GM19240 (cell line): ENCODE measurements at regions not wholly inside any gene's neighbourhood (a gene's known extent, or its start where the extent isn't known, plus 50 kb on each side); places are given as distances from the start of the nearest gene placed in this dataset.
"Not testable (repeated sequence)": the region's sequence is repeated elsewhere in the genome, so short reads cannot be mapped to it uniquely, and the experiment has no call there.

Experiments
- DNase-seq: peaks from one replicate; pipeline ENCODE4 v3.0.0; 2011; ENCODE audit warnings: low spot score; ENCODE audit not compliant: insufficient read length

DNA sequence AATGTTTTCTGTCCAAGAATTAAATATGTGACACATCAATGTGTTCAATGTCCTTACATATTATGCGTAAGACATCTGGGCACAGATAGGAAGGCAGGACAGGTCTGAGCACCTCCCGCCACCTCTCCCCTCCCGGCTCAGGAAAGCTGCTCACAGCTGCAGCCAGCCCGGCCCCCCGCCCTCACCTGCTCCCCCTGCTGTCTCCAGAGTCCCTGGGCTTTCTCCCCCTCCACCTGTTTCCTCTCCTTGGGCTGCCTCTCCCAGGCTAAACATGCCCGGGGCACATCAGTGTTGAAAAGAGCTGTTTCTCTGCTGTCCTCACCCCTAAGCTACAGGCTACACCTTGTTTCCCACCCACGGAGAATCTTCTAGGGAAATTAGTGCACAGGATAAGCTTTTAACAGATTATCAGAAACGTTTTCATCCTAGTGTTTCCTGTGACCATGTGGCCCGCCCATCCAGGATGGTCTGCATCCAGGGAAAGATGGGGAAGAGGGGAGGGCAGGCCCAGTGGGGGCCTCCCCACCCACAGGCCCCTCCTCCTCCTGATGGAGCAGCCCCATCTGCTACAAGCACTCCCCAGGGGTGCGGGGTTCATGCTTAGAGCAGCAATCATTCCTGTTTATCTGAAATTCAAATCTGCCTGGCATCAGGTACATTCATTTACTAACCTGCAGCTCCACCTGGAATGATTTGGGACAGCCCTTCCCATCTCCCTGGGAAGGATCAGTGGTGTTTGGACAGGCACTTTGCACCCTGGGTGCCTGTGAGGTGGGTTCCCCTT, 273.8 kb upstream of the SFSWAP start:
- no peak for DNase-seq

GRCh38 chr12:131437706-131438492, 273.0 kb upstream of the SFSWAP start:
- no peak for DNase-seq

DNA sequence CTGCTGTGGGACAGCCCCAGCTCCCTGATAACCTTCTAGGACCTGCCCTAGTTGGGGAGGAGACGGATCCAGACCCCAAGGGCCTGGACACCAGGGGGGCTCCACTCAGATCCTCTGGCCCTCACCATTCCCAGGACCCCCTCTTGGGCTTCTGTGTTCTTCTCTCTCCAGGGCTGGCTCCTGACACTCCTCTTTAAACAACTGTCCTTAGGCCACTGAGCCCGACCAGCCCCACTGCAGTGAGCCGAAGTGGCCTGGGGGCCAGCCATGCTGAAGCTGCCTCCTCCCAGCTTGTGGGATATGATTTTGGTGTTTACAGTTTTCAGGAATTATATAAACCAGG, 272.4 kb upstream of the SFSWAP start:
- DNase-seq, result not testable (repeated sequence)

- no peak for DNase-seq
Observed at GRCh38 chr12:131438881-131439280, 272.0 kb upstream of the SFSWAP start.

- not testable (repeated sequence) for DNase-seq
Observed at GRCh38 chr12:131439752-131440151, 271.1 kb upstream of the SFSWAP start.

- DNase-seq, result not testable (repeated sequence)
Observed at GRCh38 chr12:131440209-131441059, 270.5 kb upstream of the SFSWAP start.

GRCh38 chr12:131441060-131441396, 269.9 kb upstream of the SFSWAP start:
- DNase-seq, result no peak

- DNase-seq, result no peak
Observed at GRCh38 chr12:131441638-131442336, 269.1 kb upstream of the SFSWAP start.

- no peak for DNase-seq
Observed at GRCh38 chr12:131442337-131442918, 268.5 kb upstream of the SFSWAP start.

DNA sequence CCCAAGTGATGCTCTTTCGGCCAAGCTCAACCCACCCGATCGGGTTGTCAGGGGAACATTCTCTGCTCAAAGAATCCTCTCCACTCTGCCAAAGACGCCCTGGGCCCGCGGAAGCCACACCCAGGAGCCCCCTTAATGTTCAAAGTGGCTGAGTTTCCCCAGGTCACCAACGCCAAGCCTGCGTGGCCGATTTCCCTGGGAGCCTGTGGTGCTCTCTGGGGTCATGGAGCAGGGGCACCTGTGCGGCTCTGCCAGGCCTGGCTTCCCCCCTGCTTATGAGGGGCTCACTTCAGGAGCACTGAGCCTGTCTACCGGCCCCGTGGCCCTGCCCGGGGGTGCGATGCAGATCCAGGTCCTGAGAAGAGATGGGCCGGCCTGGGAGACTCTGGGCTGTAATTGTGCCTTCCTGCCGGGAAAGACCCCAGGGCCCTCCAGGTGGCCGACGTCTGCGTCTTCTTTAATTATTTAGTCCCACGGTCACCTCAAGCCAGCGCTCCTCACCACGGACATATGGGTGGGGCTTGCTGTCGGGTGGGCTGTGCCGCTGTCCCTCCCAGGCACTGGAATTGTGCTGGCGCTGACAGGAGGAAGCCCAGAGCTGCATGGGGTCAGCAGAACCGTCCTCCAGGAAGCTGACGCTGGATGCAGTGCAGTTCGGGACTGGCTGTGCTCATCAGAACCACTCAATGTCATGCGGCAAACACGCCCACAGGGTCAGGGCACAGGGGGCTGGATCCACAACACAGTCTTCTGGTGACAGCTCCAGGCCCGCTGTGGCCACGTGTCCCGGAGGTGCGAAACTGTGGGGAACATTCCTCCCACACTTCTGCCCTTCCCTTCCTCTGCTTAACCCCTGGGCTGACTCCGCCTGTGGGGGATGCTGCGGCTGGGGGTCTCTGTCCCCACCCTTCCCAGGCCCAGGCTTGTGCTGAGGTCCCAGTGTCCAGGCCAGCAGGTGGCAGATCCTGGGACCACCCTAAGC, 267.6 kb upstream of the SFSWAP start:
- DNase-seq, result no peak

DNA sequence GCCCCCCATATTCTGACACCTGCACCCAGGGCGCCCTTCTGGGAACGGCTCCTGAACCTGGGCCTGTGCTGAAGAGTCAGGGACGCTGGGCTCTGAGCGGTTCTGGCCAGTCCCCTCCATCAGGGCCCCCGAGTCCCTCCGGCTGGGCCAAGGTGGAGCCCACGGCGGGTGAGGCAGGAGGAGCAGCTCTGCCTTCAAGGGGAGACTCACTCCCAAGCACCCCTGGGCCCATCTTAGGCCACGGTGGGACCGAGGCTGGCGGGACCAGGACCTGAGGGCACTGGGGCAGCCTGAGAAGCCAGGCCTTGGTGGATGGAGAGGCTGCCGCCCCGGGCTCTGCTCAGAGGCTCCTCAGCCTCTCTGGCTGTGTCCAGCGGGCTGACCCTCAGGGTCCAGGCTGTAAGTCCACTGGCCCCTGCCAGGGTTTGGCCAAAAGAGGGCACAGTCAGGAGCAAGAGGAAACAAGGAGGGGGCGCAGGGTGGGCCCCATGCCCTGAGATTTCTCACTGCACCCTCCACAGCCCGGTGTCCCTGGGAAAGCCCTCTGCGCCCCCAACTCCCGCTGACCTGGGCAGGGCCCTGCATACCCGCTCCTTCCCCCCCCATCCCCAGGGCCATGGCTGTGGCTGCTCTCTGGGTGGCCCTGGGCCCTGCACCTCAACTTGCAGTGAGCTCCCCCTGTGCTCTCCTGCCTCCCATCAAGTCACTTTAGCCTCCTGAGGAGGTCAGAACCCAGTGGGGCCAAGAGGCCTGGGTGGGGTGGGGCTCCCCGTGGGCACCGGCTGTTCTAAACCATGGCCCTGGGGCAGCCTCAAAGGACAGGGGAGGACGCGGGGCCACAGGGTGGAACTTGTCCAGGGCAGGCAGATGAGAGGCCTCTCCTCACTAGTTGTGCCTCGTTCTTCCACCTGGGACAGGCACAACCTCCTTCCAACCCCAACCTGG, 266.4 kb upstream of the SFSWAP start:
- no peak for DNase-seq

- no peak for DNase-seq
Observed at GRCh38 chr12:131445184-131445774, 265.6 kb upstream of the SFSWAP start.

DNA sequence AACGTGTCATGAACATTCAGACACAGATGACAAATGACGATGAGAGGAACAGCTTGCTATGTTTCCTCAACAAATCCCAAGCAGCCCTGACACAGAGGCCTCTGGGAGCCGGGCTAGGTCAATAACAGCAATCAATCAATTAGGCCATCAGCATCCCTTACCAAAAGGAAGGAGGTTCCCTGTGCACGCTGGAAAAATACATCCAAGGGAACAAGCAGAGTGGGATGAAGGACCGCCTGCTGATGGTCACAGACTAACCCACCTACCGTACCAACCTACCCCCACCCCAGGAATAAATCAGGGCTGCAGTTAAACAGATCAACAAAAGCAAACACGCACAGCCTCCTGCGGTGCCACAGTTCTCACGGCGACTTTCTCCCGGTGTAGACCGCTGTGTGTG, 265.1 kb upstream of the SFSWAP start:
- DNase-seq, result no peak

DNA sequence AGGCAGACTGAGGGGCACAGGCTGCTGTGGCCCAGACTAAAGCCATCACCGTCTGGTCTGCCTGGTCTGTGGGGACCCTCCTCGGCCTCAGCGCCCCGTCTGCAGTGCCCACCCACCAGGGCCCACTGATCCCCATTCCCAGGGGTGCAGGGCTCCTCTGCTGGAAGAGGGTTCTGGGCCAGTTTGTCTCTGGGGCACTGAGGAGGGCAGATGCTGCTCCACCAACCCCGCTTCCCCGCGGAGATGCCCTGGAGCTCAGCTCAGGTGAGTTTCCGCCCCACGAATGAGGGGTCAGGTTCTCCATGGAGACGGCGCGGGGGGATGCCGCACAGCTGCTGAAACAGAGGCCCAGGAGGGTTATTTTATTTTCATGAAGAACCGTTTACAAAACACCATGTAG, 263.3 kb upstream of the SFSWAP start:
- not testable (repeated sequence) for DNase-seq

DNA sequence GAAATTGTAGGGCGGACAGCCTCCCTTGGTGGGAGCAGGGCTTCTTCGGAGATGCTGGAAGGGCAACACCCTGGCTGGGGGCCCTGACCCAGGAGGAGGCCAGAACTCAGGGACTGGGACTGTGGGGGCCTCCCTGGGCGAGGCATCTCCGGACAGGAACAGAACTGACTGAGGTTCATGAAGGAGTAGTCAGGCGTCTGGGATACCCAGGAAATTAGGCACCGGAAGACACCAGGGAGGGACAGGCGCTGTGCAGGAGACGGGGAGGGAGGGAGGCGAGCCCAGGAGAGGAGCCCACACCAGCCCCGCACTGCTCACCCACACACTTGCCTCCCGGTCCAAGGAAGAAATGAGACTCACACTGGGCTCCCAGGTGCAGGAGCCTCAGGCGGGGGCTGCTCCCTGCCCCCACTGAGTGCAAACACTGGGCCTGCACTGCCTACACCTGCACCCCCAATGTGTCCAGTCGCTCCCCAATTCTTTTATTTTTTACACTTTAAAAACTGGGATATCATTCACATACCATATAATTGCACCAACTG, 262.6 kb upstream of the SFSWAP start:
- DNase-seq, result no peak

DNA sequence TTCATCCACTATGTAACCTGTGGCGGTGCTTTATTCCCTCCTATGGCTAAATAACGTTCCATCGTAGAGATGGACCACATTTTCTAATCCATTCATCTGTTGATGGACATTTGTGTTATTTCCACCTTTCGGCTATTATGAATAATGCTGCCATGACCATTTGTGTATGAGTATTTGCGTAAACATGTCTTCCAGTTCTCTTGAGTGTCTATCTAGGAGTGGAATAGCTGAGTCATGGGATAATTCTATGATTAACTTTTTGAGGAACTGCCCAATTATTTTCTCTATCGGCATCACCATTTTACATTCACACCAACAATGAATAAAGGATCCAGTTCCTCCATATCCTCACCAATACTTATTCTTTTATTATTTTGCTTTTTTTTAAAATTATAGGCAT, 261.9 kb upstream of the SFSWAP start:
- no peak for DNase-seq

DNA sequence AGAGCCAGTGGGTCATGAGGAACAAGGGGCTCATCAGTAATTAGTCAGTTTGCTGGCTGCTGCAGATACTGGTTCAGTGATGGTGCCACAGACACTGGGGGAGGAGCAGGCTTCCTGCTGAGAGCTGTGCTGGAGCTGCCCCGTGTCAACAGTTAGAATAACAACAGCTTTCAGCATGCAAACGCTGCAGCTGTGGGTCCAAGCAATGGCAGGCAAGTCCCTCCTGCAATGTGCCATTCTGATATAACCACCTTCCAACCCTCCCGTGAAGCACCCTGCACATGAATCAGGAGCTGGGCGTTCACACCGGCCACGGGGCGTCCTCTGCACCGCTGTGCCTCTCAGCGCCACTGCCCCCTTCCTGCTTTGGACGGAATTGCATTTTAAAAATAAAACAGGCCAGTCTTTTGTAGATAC, 258.4 kb upstream of the SFSWAP start:
- no peak for DNase-seq
